Large intestine (tissue), 3 donors: ENCODE measurements at regions not wholly inside any gene's neighbourhood (a gene's known extent, or its start where the extent isn't known, plus 50 kb on each side); places are given as distances from the start of the nearest gene placed in this dataset.
A peak's percentile ranks its signal among the peaks of the same experiment; 100 is the strongest.
"Not testable (repeated sequence)": the region's sequence is repeated elsewhere in the genome, so short reads cannot be mapped to it uniquely, and the experiment has no call there.

Source experiments
- DNase-seq, 2 donors: peaks; one replicate each; pipeline versions ENCODE4 v3.0.0 to v3.0.0-alpha.2; 2013
- H3K27ac ChIP-seq: one replicate; pipeline ENCODE4 v1.5.1; 2013; ENCODE audit warnings: low read length
- H3K27me3 ChIP-seq: 2 replicates; pipeline ENCODE4 v1.6.1; 2013; ENCODE audit warnings: low read length; ENCODE audit not compliant: control insufficient read depth, insufficient read depth
- H3K36me3 ChIP-seq: 2 replicates; pipeline ENCODE4 v1.6.1; 2013; ENCODE audit warnings: low read length; ENCODE audit not compliant: control insufficient read depth, insufficient read depth
- H3K4me1 ChIP-seq: one replicate; pipeline ENCODE4 v1.6.1; 2013; ENCODE audit warnings: low read length; ENCODE audit not compliant: control insufficient read depth, insufficient read depth
- H3K4me3 ChIP-seq: one replicate; pipeline ENCODE4 v1.5.1; 2013; ENCODE audit warnings: low read length
- H3K9me3 ChIP-seq: one replicate; pipeline ENCODE4 v1.6.1; 2013; ENCODE audit warnings: mild to moderate bottlenecking, low read depth, low read length, moderate library complexity; ENCODE audit not compliant: control insufficient read depth
- WGBS: methylation state at CpG from one replicate; pipeline ENCODE4 v1.1.5; 2013; ENCODE audit warnings: low lambda C conversion rate; ENCODE audit not compliant: insufficient coverage; 5-methylcytosine and 5-hydroxymethylcytosine counted together

DNA sequence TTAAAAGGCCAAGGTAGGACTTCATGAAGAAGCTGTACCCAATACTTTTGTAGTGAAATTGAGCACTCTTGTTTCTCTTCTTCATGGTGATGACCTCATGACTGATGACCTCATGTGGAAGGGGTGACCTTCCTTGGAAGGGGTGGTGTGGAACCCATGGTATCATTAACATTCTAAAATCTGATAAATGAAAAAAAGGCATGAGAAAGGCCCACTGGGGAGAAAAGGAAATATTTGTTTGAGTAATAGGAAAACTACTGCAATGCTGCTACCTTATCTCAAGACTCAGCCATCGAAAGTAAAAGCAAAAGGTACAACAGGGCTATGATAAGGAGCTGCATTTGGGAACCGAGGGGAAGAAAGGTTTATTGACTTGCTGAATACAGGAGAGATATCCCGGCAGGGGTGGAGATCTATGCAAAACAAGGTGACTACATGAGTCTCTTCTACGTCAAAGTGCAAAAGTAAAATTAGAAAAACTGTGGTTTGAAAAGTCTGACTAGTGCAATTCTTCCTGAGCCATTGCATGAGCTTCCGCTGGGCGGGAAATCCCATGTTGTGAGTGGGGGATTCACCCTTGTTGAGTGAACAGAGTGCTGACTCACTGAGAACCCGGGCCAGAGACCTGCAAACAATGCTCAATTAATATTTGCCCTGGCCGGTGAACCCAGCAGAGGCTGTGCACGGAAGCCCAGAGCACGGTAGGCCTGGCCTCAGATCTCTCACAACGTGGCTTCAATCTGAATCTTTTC lies 138.9 kb upstream of the RFC3 start:
- WGBS: 33% methylated on average over 3 of the region's 11 CpGs
- peaks cover 7% of the 10 kb centered on the region for H3K4me1 ChIP-seq
- H3K27ac ChIP-seq: peak overlapping the region; percentile 51
- peak; percentile 75 to 92 for DNase-seq
- H3K36me3 ChIP-seq: no peaks in the 10 kb centered on the region
- peaks cover 7% of the 10 kb centered on the region for H3K9me3 ChIP-seq
- no peaks in the 10 kb centered on the region for H3K27me3 ChIP-seq
- H3K4me3 ChIP-seq: no peak overlapping the region

GRCh38 chr13:33679658-33680012 lies 138.3 kb upstream of the RFC3 start:
- H3K4me1 ChIP-seq: peaks cover 7% of the 10 kb centered on the region
- no peak overlapping the region for H3K4me3 ChIP-seq
- no peaks in the 10 kb centered on the region for H3K27me3 ChIP-seq
- no peaks in the 10 kb centered on the region for H3K36me3 ChIP-seq
- 73% methylated on average over 1 of the region's 1 CpG for WGBS
- peak overlapping the region; percentile 51 for H3K27ac ChIP-seq
- no peak for DNase-seq
- peaks cover 7% of the 10 kb centered on the region for H3K9me3 ChIP-seq

DNA sequence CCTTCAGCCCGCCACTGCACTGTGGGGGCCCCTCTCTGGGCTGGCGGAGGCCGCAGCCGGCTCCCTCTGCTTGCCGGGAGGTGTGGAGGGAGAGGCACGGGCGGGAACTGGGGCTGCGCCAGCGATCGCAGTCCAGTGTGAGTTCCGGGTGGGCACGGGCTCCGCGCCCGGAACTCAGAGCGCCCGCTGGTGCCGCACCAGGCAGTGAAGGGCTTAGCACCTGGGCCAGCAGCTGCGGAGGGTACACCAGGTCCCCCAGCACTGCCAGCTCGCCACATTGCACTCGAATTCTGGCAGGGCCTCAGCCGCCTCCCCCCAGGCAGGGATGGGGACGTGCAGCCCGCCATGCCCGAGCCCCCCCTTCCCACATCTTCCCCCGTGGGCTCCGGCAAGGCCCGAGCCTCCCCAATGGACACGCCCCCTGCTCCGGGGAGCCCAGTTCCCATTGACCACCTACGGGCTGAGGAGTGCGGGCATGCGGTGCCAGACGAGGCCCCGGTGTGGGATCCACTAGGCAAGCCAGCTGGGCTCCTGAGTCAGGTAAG lies 135.9 kb upstream of the RFC3 start:
- H3K27me3 ChIP-seq: no peaks in the 10 kb centered on the region

GRCh38 chr13:33682646-33683045 lies 135.3 kb upstream of the RFC3 start:
- not testable (repeated sequence) for H3K4me3 ChIP-seq, H3K27ac ChIP-seq, H3K27me3 ChIP-seq, H3K36me3 ChIP-seq, DNase-seq, H3K4me1 ChIP-seq, H3K9me3 ChIP-seq
- WGBS: no CpG with 5 or more reads among the region's 5 CpGs

More for the DNA sequence above, 135.9 kb upstream of the RFC3 start:
- no peaks in the 10 kb centered on the region for H3K36me3 ChIP-seq
- H3K4me3 ChIP-seq: no peak overlapping the region
- peaks cover 7% of the 10 kb centered on the region for H3K4me1 ChIP-seq
- no peak for DNase-seq
- WGBS: no CpG with 5 or more reads among the region's 35 CpGs
- H3K9me3 ChIP-seq: peaks cover 7% of the 10 kb centered on the region
- H3K27ac ChIP-seq: no peak overlapping the region

DNA sequence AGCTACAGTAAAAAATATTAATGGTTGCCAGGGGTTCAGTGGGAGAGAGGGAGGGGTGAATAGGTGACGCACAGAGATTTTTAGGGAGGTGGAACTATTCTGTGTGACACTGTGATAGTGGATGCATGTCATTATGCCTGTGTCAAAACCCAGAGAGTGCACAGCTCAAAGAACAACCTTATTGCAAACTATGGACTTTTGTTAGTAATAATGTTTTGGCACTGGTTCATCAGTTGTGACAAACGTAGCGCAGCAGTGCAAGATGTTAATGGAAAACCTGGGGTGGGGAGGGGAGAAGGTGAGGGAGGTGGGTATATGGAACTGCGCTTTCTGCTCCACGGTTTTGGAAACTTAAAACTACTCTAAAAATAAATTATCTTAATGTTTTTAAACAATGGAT lies 134.6 kb upstream of the RFC3 start:
- WGBS: 52% methylated on average over 2 of the region's 5 CpGs
- Histone ChIP-seq H3K27ac (no peak overlapping the region), H3K36me3 (no peaks in the 10 kb centered on the region), H3K4me3 (no peak overlapping the region), H3K9me3 (peaks cover 7% of the 10 kb centered on the region), H3K4me1 (peaks cover 2% of the 10 kb centered on the region), H3K27me3 (no peaks in the 10 kb centered on the region)
- peak in 1 of 2 donors; percentile 22 for DNase-seq

DNA sequence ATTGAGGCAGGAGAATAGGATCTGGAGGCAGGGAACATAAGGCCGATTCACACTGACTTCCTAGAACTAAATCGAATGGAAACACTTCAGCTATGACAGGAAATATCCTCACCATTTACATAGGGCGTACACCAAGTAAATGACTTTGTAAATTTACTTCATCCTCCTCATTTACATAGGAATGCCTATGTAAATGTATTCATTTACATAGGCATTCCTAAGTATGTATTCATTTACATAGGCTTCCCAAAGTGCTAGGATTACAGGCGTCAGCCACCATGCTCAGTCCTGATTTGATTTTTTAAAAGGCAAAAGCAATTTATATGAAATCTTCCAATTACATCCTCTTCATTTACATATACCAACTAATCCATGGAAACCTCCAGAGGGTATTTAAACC lies 133.1 kb upstream of the RFC3 start:
- Histone ChIP-seq H3K36me3 (no peaks in the 10 kb centered on the region), H3K9me3 (peaks cover 7% of the 10 kb centered on the region), H3K4me1 (no peaks in the 10 kb centered on the region), H3K27me3 (no peaks in the 10 kb centered on the region), H3K27ac (no peak overlapping the region), H3K4me3 (no peak overlapping the region)
- WGBS: no CpG with 5 or more reads among the region's 4 CpGs
- DNase-seq: no peak

- Histone ChIP-seq H3K9me3 (peaks cover 5% of the 10 kb centered on the region), H3K4me1 (no peaks in the 10 kb centered on the region), H3K27ac (no peak overlapping the region), H3K27me3 (no peaks in the 10 kb centered on the region), H3K36me3 (no peaks in the 10 kb centered on the region), H3K4me3 (no peak overlapping the region)
- DNase-seq: no peak
- no CpG with 5 or more reads among the region's 7 CpGs for WGBS
These were observed 131.0 kb upstream of the RFC3 start for GRCh38 chr13:33686772-33687480.

- Histone ChIP-seq H3K27ac (no peak overlapping the region), H3K9me3 (no peaks in the 10 kb centered on the region), H3K4me3 (no peak overlapping the region), H3K4me1 (no peaks in the 10 kb centered on the region), H3K36me3 (no peaks in the 10 kb centered on the region), H3K27me3 (no peaks in the 10 kb centered on the region)
- no peak for DNase-seq
- 100% methylated on average over 1 of the region's 10 CpGs for WGBS
These were observed 127.6 kb upstream of the RFC3 start for GRCh38 chr13:33690354-33690753.

- no peaks in the 10 kb centered on the region for H3K4me1 ChIP-seq
- no peak for DNase-seq
- no peaks in the 10 kb centered on the region for H3K9me3 ChIP-seq
- no CpG with 5 or more reads among the region's 11 CpGs for WGBS
- no peak overlapping the region for H3K27ac ChIP-seq
- H3K27me3 ChIP-seq: no peaks in the 10 kb centered on the region
- no peak overlapping the region for H3K4me3 ChIP-seq
- no peaks in the 10 kb centered on the region for H3K36me3 ChIP-seq
These were observed 126.0 kb upstream of the RFC3 start for GRCh38 chr13:33691980-33692379.

DNA sequence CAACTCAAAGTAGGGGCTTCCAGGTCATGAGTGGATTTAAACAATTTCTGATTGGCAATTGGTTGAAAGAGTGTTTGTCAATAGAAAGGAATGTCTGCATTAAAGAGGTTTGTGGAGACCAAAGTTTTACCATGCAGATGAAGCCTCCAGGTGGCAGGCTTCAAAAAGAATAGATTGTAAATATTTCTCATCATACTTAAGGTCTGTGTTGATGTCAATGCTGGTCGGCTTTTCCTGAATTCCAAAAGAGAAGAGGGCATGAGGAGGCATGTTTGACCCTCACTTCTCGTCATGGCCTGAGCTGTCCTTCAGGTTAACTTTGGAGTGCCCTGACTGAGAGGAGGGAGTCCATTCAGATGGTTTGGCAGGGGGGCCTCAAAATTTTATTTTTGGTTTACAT lies 125.4 kb upstream of the RFC3 start:
- H3K27ac ChIP-seq: no peak overlapping the region
- DNase-seq: no peak
- no peaks in the 10 kb centered on the region for H3K9me3 ChIP-seq
- no peak overlapping the region for H3K4me3 ChIP-seq
- no peaks in the 10 kb centered on the region for H3K27me3 ChIP-seq
- no peaks in the 10 kb centered on the region for H3K36me3 ChIP-seq
- no peaks in the 10 kb centered on the region for H3K4me1 ChIP-seq
- WGBS: 40% methylated on average over 1 of the region's 2 CpGs
